CD4-positive, alpha-beta T cell (primary cell): ENCODE measurements at regions not wholly inside any gene's neighbourhood (a gene's known extent, or its start where the extent isn't known, plus 50 kb on each side); places are given as distances from the start of the nearest gene placed in this dataset.

Experiments used
- ATAC-seq: fragments of 200-7000 bp; cut with Tn5 transposase; one replicate; pipeline ENCODE4 v1.10.0; 2022; ENCODE audit warnings: mild to moderate bottlenecking; ENCODE audit not compliant: poor library complexity
- CTCF ChIA-PET: fragments of 350-600 bp; sonication (Branson Sonifier 250); formaldehyde crosslinking; loops from one replicate; lab custom pipeline; 2021; ENCODE audit warnings: antibody characterized with exemption, inconsistent platforms; lab: Charles Lee
- POLR2A ChIA-PET: fragments of 350-600 bp; sonication (Branson Sonifier 250); formaldehyde crosslinking; loops from one replicate; lab custom pipeline; 2021; ENCODE audit warnings: antibody characterized with exemption, inconsistent platforms; lab: Charles Lee
- DNase-seq, 14 experiments: peaks; one replicate each; pipeline ENCODE4 v3.0.0-alpha.2; 2013 to 2020; ENCODE audit warnings: mixed read lengths in 2 of 14
- H3K27ac ChIP-seq, 2 donors: one replicate each; pipeline versions ENCODE4 v1.5.1 to v1.7.0; 2013; ENCODE audit warnings: low read length in 2 of 2, low read depth in 1 of 2, mild to moderate bottlenecking in 1 of 2
- H3K27me3 ChIP-seq, 2 experiments: 1 replicate in 1 of 2; 2 replicates in 1 of 2; pipeline versions ENCODE4 v1.6.1 to v1.7.0; 2013; ENCODE audit warnings: low read length in 2 of 2, control low read depth in 1 of 2, mild to moderate bottlenecking in 1 of 2, moderate library complexity in 1 of 2; ENCODE audit not compliant: insufficient read depth in 2 of 2, control insufficient read depth in 1 of 2
- H3K36me3 ChIP-seq: one replicate; pipeline ENCODE4 v1.6.1; 2013; ENCODE audit warnings: low read length, control low read depth; ENCODE audit not compliant: insufficient read depth
- H3K4me1 ChIP-seq: one replicate; pipeline ENCODE4 v1.6.1; 2013; ENCODE audit warnings: low read length, control low read depth; ENCODE audit not compliant: insufficient read depth
- H3K4me3 ChIP-seq: one replicate; pipeline ENCODE4 v1.5.1; 2013; ENCODE audit warnings: mild to moderate bottlenecking, low read length, moderate library complexity
- H3K9me3 ChIP-seq, 2 experiments: 1 replicate in 1 of 2; 2 replicates in 1 of 2; pipeline versions ENCODE4 v1.6.1 to v1.7.0; 2013; ENCODE audit warnings: low read length in 2 of 2, mild to moderate bottlenecking in 2 of 2, control low read depth in 1 of 2, moderate library complexity in 1 of 2; ENCODE audit not compliant: control insufficient read depth in 1 of 2, insufficient read depth in 1 of 2
- H3K27ac Mint-ChIP-seq: one replicate; pipeline ENCODE4 v1.8.0; 2020; ENCODE audit warnings: mixed read lengths
- H3K27me3 Mint-ChIP-seq: one replicate; pipeline ENCODE4 v1.8.0; 2021; ENCODE audit warnings: mixed read lengths
- H3K36me3 Mint-ChIP-seq: one replicate; pipeline ENCODE4 v1.8.0; 2021; ENCODE audit warnings: low read depth, mixed read lengths
- H3K4me1 Mint-ChIP-seq: one replicate; pipeline ENCODE4 v1.8.0; 2021; ENCODE audit warnings: low read depth, mixed read lengths
- H3K4me3 Mint-ChIP-seq: one replicate; pipeline ENCODE4 v1.8.0; 2020; ENCODE audit warnings: mild to moderate bottlenecking, mixed read lengths
- H3K9me3 Mint-ChIP-seq: one replicate; pipeline ENCODE4 v1.8.0; 2020; ENCODE audit warnings: mixed read lengths
- intact Hi-C, 2 experiments: fragments of 100-400 bp; cut with DNase I in 1 of 2; cut with micrococcal nuclease in 1 of 2; formaldehyde crosslinking; loops; one replicate each; pipeline versions ENCODE4 v1.15.1 to v1.9.0; 2023 to 2025; cut with DNase I, micrococcal nuclease
- TF ChIP-seq, protein P1 (sequence below): fragments of 200-600 bp; IDR thresholded peaks from one replicate; pipeline ENCODE4 v1.8.0; 2022; ENCODE audit warnings: antibody characterized with exemption, mild to moderate bottlenecking

- Mint-ChIP-seq H3K27me3 (no peaks in the 10 kb centered on the region), H3K36me3 (no peaks in the 10 kb centered on the region), H3K4me1 (no peaks in the 10 kb centered on the region), H3K9me3 (no peaks in the 10 kb centered on the region), H3K27ac (no peak overlapping the region), H3K4me3 (no peak overlapping the region)
- H3K27me3 ChIP-seq = no peaks in the 10 kb centered on the region
- no peak overlapping the region for H3K4me3 ChIP-seq
- DNase-seq (no peak), ATAC-seq (no peak)
- no peak overlapping the region for H3K27ac ChIP-seq
- no peaks in the 10 kb centered on the region for H3K9me3 ChIP-seq
- POLR2A ChIA-PET = no interaction called here
- intact Hi-C loops = no loop called here
- no peaks in the 10 kb centered on the region for H3K4me1 ChIP-seq
- TF ChIP-seq, protein P1, sequence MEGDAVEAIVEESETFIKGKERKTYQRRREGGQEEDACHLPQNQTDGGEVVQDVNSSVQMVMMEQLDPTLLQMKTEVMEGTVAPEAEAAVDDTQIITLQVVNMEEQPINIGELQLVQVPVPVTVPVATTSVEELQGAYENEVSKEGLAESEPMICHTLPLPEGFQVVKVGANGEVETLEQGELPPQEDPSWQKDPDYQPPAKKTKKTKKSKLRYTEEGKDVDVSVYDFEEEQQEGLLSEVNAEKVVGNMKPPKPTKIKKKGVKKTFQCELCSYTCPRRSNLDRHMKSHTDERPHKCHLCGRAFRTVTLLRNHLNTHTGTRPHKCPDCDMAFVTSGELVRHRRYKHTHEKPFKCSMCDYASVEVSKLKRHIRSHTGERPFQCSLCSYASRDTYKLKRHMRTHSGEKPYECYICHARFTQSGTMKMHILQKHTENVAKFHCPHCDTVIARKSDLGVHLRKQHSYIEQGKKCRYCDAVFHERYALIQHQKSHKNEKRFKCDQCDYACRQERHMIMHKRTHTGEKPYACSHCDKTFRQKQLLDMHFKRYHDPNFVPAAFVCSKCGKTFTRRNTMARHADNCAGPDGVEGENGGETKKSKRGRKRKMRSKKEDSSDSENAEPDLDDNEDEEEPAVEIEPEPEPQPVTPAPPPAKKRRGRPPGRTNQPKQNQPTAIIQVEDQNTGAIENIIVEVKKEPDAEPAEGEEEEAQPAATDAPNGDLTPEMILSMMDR = no peak
- CTCF ChIA-PET = no interaction called here
- H3K36me3 ChIP-seq = no peaks in the 10 kb centered on the region
These were observed 1093.4 kb downstream of the EFNB2 start for GRCh38 chr13:105442040-105442439.

- Histone ChIP-seq H3K27me3 (no peaks in the 10 kb centered on the region), H3K36me3 (no peaks in the 10 kb centered on the region), H3K4me3 (no peak overlapping the region), H3K4me1 (no peaks in the 10 kb centered on the region), H3K9me3 (no peaks in the 10 kb centered on the region), H3K27ac (no peak overlapping the region)
- ChIA-PET CTCF (no interaction called here), POLR2A (no interaction called here)
- Mint-ChIP-seq H3K27me3 (no peaks in the 10 kb centered on the region), H3K27ac (no peak overlapping the region), H3K9me3 (no peaks in the 10 kb centered on the region), H3K4me1 (no peaks in the 10 kb centered on the region), H3K4me3 (no peak overlapping the region), H3K36me3 (no peaks in the 10 kb centered on the region)
- DNase-seq = no peak
- intact Hi-C loops = no loop called here
- TF ChIP-seq, protein P1 = no peak
- no peak for ATAC-seq
These were observed 1094.3 kb downstream of the EFNB2 start for GRCh38 chr13:105441051-105441750.

- Histone ChIP-seq H3K36me3 (no peaks in the 10 kb centered on the region), H3K4me3 (no peak overlapping the region), H3K27ac (no peak overlapping the region), H3K4me1 (no peaks in the 10 kb centered on the region), H3K27me3 (no peaks in the 10 kb centered on the region), H3K9me3 (no peaks in the 10 kb centered on the region)
- Mint-ChIP-seq H3K4me3 (no peak overlapping the region), H3K27me3 (no peaks in the 10 kb centered on the region), H3K27ac (no peak overlapping the region), H3K9me3 (no peaks in the 10 kb centered on the region), H3K36me3 (no peaks in the 10 kb centered on the region), H3K4me1 (no peaks in the 10 kb centered on the region)
- ATAC-seq (no peak), DNase-seq (no peak)
- intact Hi-C loops = loop anchor here in 1 of 2 experiments (5.0 kb wide), 1 partner anchor 110 kb away; no protein-coding TSS in a partner anchor
- TF ChIP-seq, protein P1 = no peak
- POLR2A ChIA-PET = no interaction called here
- CTCF ChIA-PET = no interaction called here
These were observed 1098.5 kb downstream of the EFNB2 start for GRCh38 chr13:105436943-105437342.
